Astrocyte (in vitro differentiated cells and primary cell): ENCODE measurements at regions not wholly inside any gene's neighbourhood (a gene's known extent, or its start where the extent isn't known, plus 50 kb on each side); places are given as distances from the start of the nearest gene placed in this dataset.

Experiments
- DNase-seq: peaks from one replicate; pipeline ENCODE4 v3.0.0-alpha.2; 2010; ENCODE audit warnings: low read depth
- FAIRE-seq: peaks from 2 replicates; lab custom pipeline; 2011; peaks lifted over from hg19 to GRCh38; lab: Jason Lieb, UNC
- H2AFZ ChIP-seq: 2 replicates; pipeline ENCODE4 v1.6.0; 2012; ENCODE audit warnings: low read depth, low read length, inconsistent platforms
- H3K27ac ChIP-seq: 2 replicates; pipeline ENCODE4 v1.5.1; 2011; ENCODE audit warnings: low read depth, low read length, inconsistent platforms
- H3K27me3 ChIP-seq: 2 replicates; pipeline ENCODE4 v1.6.0; 2011; ENCODE audit warnings: low read length, inconsistent platforms; ENCODE audit not compliant: insufficient read depth
- H3K36me3 ChIP-seq: 2 replicates; pipeline ENCODE4 v1.5.1; 2011; ENCODE audit warnings: low read length, inconsistent platforms; ENCODE audit not compliant: insufficient read depth
- H3K4me1 ChIP-seq: 2 replicates; pipeline ENCODE4 v1.5.1; 2011; ENCODE audit warnings: low read length, inconsistent platforms; ENCODE audit not compliant: insufficient read depth
- H3K4me2 ChIP-seq: 2 replicates; pipeline ENCODE4 v1.6.0; 2012; ENCODE audit warnings: low read length, inconsistent platforms
- H3K4me3 ChIP-seq: 2 replicates; pipeline ENCODE4 v1.5.1; 2011; ENCODE audit warnings: low read depth, mild to moderate bottlenecking, low read length, inconsistent platforms; ENCODE audit not compliant: insufficient read depth
- H3K79me2 ChIP-seq: 2 replicates; pipeline ENCODE4 v1.6.0; 2012; ENCODE audit warnings: mild to moderate bottlenecking, low read length, inconsistent platforms; ENCODE audit not compliant: insufficient read depth
- H3K9ac ChIP-seq: 2 replicates; pipeline ENCODE4 v1.6.0; 2012; ENCODE audit warnings: mild to moderate bottlenecking, low read length, inconsistent platforms
- H3K9me3 ChIP-seq: 2 replicates; pipeline ENCODE4 v1.5.1; 2012; ENCODE audit warnings: low read depth, mild to moderate bottlenecking, low read length, inconsistent platforms; ENCODE audit not compliant: insufficient read depth
- H4K20me1 ChIP-seq: 2 replicates; pipeline ENCODE4 v1.6.0; 2012; ENCODE audit warnings: low read length, inconsistent platforms; ENCODE audit not compliant: insufficient read depth
- H3K27ac Mint-ChIP-seq: one replicate; pipeline ENCODE4 v1.8.0; 2021; ENCODE audit warnings: mild to moderate bottlenecking, mixed read lengths; ENCODE audit not compliant: unreplicated experiment
- H3K27me3 Mint-ChIP-seq: one replicate; pipeline ENCODE4 v1.8.0; 2021; ENCODE audit warnings: low read depth, mixed read lengths; ENCODE audit not compliant: unreplicated experiment
- H3K36me3 Mint-ChIP-seq: one replicate; pipeline ENCODE4 v1.8.0; 2021; ENCODE audit warnings: low read depth, mixed read lengths; ENCODE audit not compliant: unreplicated experiment
- H3K4me1 Mint-ChIP-seq: one replicate; pipeline ENCODE4 v1.8.0; 2021; ENCODE audit warnings: low read depth, mixed read lengths; ENCODE audit not compliant: unreplicated experiment
- H3K4me3 Mint-ChIP-seq: one replicate; pipeline ENCODE4 v1.8.0; 2021; ENCODE audit warnings: mild to moderate bottlenecking, moderate library complexity, mixed read lengths; ENCODE audit not compliant: unreplicated experiment
- H3K9me3 Mint-ChIP-seq: one replicate; pipeline ENCODE4 v1.8.0; 2021; ENCODE audit warnings: mild to moderate bottlenecking, mixed read lengths; ENCODE audit not compliant: unreplicated experiment
- CTCF ChIP-seq: IDR thresholded peaks from 2 replicates; pipeline ENCODE4 v1.5.1; 2011; ENCODE audit warnings: low read depth, mild to moderate bottlenecking, inconsistent platforms, low read length, moderate library complexity; ENCODE audit not compliant: insufficient read depth
- EZH2 ChIP-seq: IDR thresholded peaks from 2 replicates; pipeline ENCODE4 v1.6.1; 2012; ENCODE audit warnings: mild to moderate bottlenecking, low read length, inconsistent platforms; ENCODE audit not compliant: insufficient read depth

GRCh38 chr3:101978348-101978747 lies 129.0 kb downstream of the NFKBIZ start:
- no peak for FAIRE-seq

GRCh38 chr3:101979033-101979432 lies 129.7 kb downstream of the NFKBIZ start:
- no peak overlapping the region for H3K27ac ChIP-seq
- Mint-ChIP-seq H3K27ac (no peak overlapping the region), H3K36me3 (no peaks in the 10 kb centered on the region), H3K4me1 (no peaks in the 10 kb centered on the region), H3K9me3 (peaks cover 3% of the 10 kb centered on the region), H3K4me3 (no peak overlapping the region), H3K27me3 (peaks cover 3% of the 10 kb centered on the region)
- H2AFZ ChIP-seq = no peak overlapping the region
- no peaks in the 10 kb centered on the region for H3K4me1 ChIP-seq
- no peaks in the 10 kb centered on the region for H3K36me3 ChIP-seq
- H3K4me2 ChIP-seq = no peak overlapping the region
- no peaks in the 10 kb centered on the region for H3K79me2 ChIP-seq
- no peak overlapping the region for H3K4me3 ChIP-seq
- FAIRE-seq (no peak), DNase-seq (no peak)
- no peak for TF ChIP-seq CTCF
- TF ChIP-seq EZH2 = no peak
- H4K20me1 ChIP-seq = no peaks in the 10 kb centered on the region
- H3K27me3 ChIP-seq = no peaks in the 10 kb centered on the region
- H3K9ac ChIP-seq = no peak overlapping the region
- no peaks in the 10 kb centered on the region for H3K9me3 ChIP-seq

More at GRCh38 chr3:101978348-101978747, 129.0 kb downstream of the NFKBIZ start:
- Mint-ChIP-seq H3K36me3 (no peaks in the 10 kb centered on the region), H3K4me3 (no peak overlapping the region), H3K27me3 (peaks cover 3% of the 10 kb centered on the region), H3K4me1 (no peaks in the 10 kb centered on the region), H3K9me3 (peaks cover 3% of the 10 kb centered on the region), H3K27ac (no peak overlapping the region)
- Histone ChIP-seq H3K9me3 (no peaks in the 10 kb centered on the region), H3K79me2 (no peaks in the 10 kb centered on the region), H3K4me1 (no peaks in the 10 kb centered on the region), H3K9ac (no peak overlapping the region), H3K36me3 (no peaks in the 10 kb centered on the region), H3K4me2 (no peak overlapping the region), H4K20me1 (no peaks in the 10 kb centered on the region), H3K27me3 (no peaks in the 10 kb centered on the region), H3K4me3 (no peak overlapping the region), H3K27ac (no peak overlapping the region), H2AFZ (no peak overlapping the region)
- no peak for DNase-seq
- TF ChIP-seq CTCF (no peak), EZH2 (no peak)

GRCh38 chr3:101984356-101984755 lies 135.0 kb downstream of the NFKBIZ start:
- Histone ChIP-seq H3K36me3 (no peaks in the 10 kb centered on the region), H3K27ac (no peak overlapping the region), H2AFZ (no peak overlapping the region), H3K9me3 (no peaks in the 10 kb centered on the region), H3K4me3 (no peak overlapping the region), H4K20me1 (no peaks in the 10 kb centered on the region), H3K4me2 (no peak overlapping the region), H3K9ac (no peak overlapping the region), H3K27me3 (no peaks in the 10 kb centered on the region), H3K4me1 (no peaks in the 10 kb centered on the region), H3K79me2 (no peaks in the 10 kb centered on the region)
- Mint-ChIP-seq H3K4me3 (no peak overlapping the region), H3K9me3 (peaks cover 2% of the 10 kb centered on the region), H3K36me3 (no peaks in the 10 kb centered on the region), H3K27me3 (peaks cover 2% of the 10 kb centered on the region), H3K27ac (no peak overlapping the region), H3K4me1 (no peaks in the 10 kb centered on the region)
- DNase-seq (no peak), FAIRE-seq (no peak)
- no peak for TF ChIP-seq EZH2
- no peak for TF ChIP-seq CTCF
